H1 (cell line): ENCODE measurements at regions not wholly inside any gene's neighbourhood (a gene's known extent, or its start where the extent isn't known, plus 50 kb on each side); places are given as distances from the start of the nearest gene placed in this dataset.

Experiments used
- CTCF ChIA-PET: fragments of 300-600 bp; sonication (Branson Sonifier 250); formaldehyde crosslinking; loops from one replicate; lab custom pipeline; 2021; ENCODE audit not compliant: partially characterized antibody; lab: Charles Lee
- POLR2A ChIA-PET: fragments of 300-600 bp; sonication (Branson Sonifier 250); formaldehyde crosslinking; loops from one replicate; lab custom pipeline; 2021; ENCODE audit warnings: inconsistent platforms; ENCODE audit not compliant: partially characterized antibody; lab: Charles Lee
- DNase-seq, 2 experiments: peaks; one replicate each; pipeline versions ENCODE4 v3.0.0 to v3.0.0-alpha.2; 2010 to 2022; ENCODE audit warnings: low spot score in 2 of 2, low read depth in 1 of 2, mixed read lengths in 1 of 2
- FAIRE-seq: peaks from 2 replicates; lab custom pipeline; 2011; peaks lifted over from hg19 to GRCh38; lab: Jason Lieb, UNC
- H2AFZ ChIP-seq: 2 replicates; pipeline ENCODE4 v1.8.1; 2012; ENCODE audit warnings: low read length, inconsistent platforms
- H2AK5ac ChIP-seq: 2 replicates; pipeline ENCODE4 v1.6.1; 2013; ENCODE audit warnings: low read depth, low read length
- H2BK120ac ChIP-seq: replicated peaks from 2 replicates; pipeline ENCODE3; 2013; ENCODE audit warnings: low read depth, low read length, inconsistent platforms
- H2BK12ac ChIP-seq: 2 replicates; pipeline ENCODE4 v1.6.1; 2013; ENCODE audit warnings: low read depth, low read length
- H2BK15ac ChIP-seq: 2 replicates; pipeline ENCODE4 v1.6.1; 2013; ENCODE audit warnings: low read length
- H2BK20ac ChIP-seq: 2 replicates; pipeline ENCODE4 v1.6.1; 2013; ENCODE audit warnings: low read length
- H2BK5ac ChIP-seq: 2 replicates; pipeline ENCODE4 v1.6.1; 2013; ENCODE audit warnings: low read depth, low read length
- H3K14ac ChIP-seq: 2 replicates; pipeline ENCODE4 v1.6.1; 2013; ENCODE audit warnings: inconsistent platforms; ENCODE audit not compliant: insufficient read length
- H3K18ac ChIP-seq: 2 replicates; pipeline ENCODE4 v1.6.1; 2013; ENCODE audit warnings: low read length; ENCODE audit errors: extremely low read depth
- H3K23ac ChIP-seq: 2 replicates; pipeline ENCODE4 v1.6.1; 2013; ENCODE audit warnings: inconsistent platforms; ENCODE audit not compliant: insufficient read length
- H3K23me2 ChIP-seq: 2 replicates; pipeline ENCODE4 v1.6.1; 2013; ENCODE audit warnings: low read depth, low read length
- H3K27ac ChIP-seq: 2 replicates; pipeline ENCODE4 v1.6.1; 2011; ENCODE audit warnings: low read depth, low read length, inconsistent platforms
- H3K27me3 ChIP-seq, 4 experiments: replicated peaks in 1 of 4; 1 replicate in 1 of 4; 2 replicates in 3 of 4; pipeline versions ENCODE4 v1.6.1 to v1.8.1; 2011 to 2013; ENCODE audit warnings: low read length in 3 of 4, mild to moderate bottlenecking in 3 of 4, inconsistent platforms in 2 of 4, mixed read lengths in 2 of 4, moderate library complexity in 1 of 4; ENCODE audit not compliant: control insufficient read depth in 3 of 4, insufficient read depth in 3 of 4; ENCODE audit errors: extremely low read depth in 1 of 4
- H3K36me3 ChIP-seq, 4 experiments: 2 replicates each; pipeline versions ENCODE4 v1.6.1 to v1.8.1; 2011 to 2013; ENCODE audit warnings: mild to moderate bottlenecking in 4 of 4, low read length in 3 of 4, moderate library complexity in 2 of 4, control low read depth in 1 of 4, inconsistent platforms in 1 of 4; ENCODE audit not compliant: insufficient read depth in 4 of 4, control insufficient read depth in 2 of 4
- H3K4ac ChIP-seq: replicated peaks from 2 replicates; pipeline ENCODE3; 2013; ENCODE audit warnings: low read length, low read depth, mixed read lengths, inconsistent platforms; ENCODE audit not compliant: insufficient read length
- H3K4me1 ChIP-seq, 4 experiments: replicated peaks in 1 of 4; 1 replicate in 1 of 4; 2 replicates in 3 of 4; pipeline versions ENCODE4 v1.6.1 to v1.8.1; 2011 to 2013; ENCODE audit warnings: low read length in 3 of 4, inconsistent platforms in 2 of 4, mixed read lengths in 1 of 4; ENCODE audit not compliant: insufficient read depth in 4 of 4, control insufficient read depth in 3 of 4
- H3K4me2 ChIP-seq, 2 experiments: 2 replicates each; pipeline versions ENCODE4 v1.6.1 to v1.8.1; 2011 to 2013; ENCODE audit warnings: low read depth in 2 of 2, low read length in 2 of 2, control low read depth in 1 of 2, inconsistent platforms in 1 of 2, mild to moderate bottlenecking in 1 of 2; ENCODE audit not compliant: insufficient read depth in 1 of 2
- H3K4me3 ChIP-seq, 4 experiments: fragments of 200-600, 300-600 bp in 1 of 4; sonication (generic), shearing (Covaris generic), sonication (Bioruptor Twin) in 1 of 4; 2 replicates each; pipeline versions ENCODE4 v1.5.1 to v1.8.1; 2011 to 2016; ENCODE audit warnings: low read length in 4 of 4, low read depth in 3 of 4, control low read depth in 2 of 4, inconsistent platforms in 2 of 4, mild to moderate bottlenecking in 2 of 4, mixed read lengths in 1 of 4, moderate library complexity in 1 of 4; ENCODE audit not compliant: insufficient read depth in 2 of 4; ENCODE audit errors: extremely low read depth in 1 of 4
- H3K56ac ChIP-seq: replicated peaks from 2 replicates; pipeline ENCODE3; 2013; ENCODE audit warnings: low read depth, mild to moderate bottlenecking, mixed read lengths, low read length, inconsistent platforms; ENCODE audit not compliant: insufficient read length
- H3K79me1 ChIP-seq: 2 replicates; pipeline ENCODE4 v1.6.1; 2013; ENCODE audit warnings: low read depth, low read length, control low read depth
- H3K79me2 ChIP-seq, 2 experiments: 2 replicates each; pipeline versions ENCODE4 v1.6.1 to v1.8.1; 2012 to 2013; ENCODE audit warnings: low read length in 2 of 2, mild to moderate bottlenecking in 2 of 2, inconsistent platforms in 1 of 2; ENCODE audit not compliant: insufficient read depth in 2 of 2, control insufficient read depth in 1 of 2
- H3K9ac ChIP-seq, 4 experiments: replicated peaks in 1 of 4; 1 replicate in 1 of 4; 2 replicates in 3 of 4; pipeline versions ENCODE4 v1.6.1 to v1.8.1; 2011 to 2013; ENCODE audit warnings: low read depth in 3 of 4, low read length in 3 of 4, control low read depth in 2 of 4, mild to moderate bottlenecking in 2 of 4, moderate library complexity in 2 of 4, inconsistent platforms in 1 of 4; ENCODE audit errors: extremely low read depth in 1 of 4
- H3K9me3 ChIP-seq, 2 experiments: 2 replicates each; pipeline versions ENCODE4 v1.6.1 to v1.8.1; 2012 to 2013; ENCODE audit warnings: mild to moderate bottlenecking in 2 of 2, moderate library complexity in 2 of 2, control low read depth in 1 of 2, inconsistent platforms in 1 of 2, low read depth in 1 of 2, low read length in 1 of 2, mixed read lengths in 1 of 2; ENCODE audit not compliant: insufficient read depth in 2 of 2
- H4K20me1 ChIP-seq, 2 experiments: replicated peaks in 1 of 2; 2 replicates each; pipeline versions ENCODE3 to v1.8.1; 2011 to 2013; ENCODE audit warnings: inconsistent platforms in 2 of 2, low read length in 2 of 2, mild to moderate bottlenecking in 1 of 2; ENCODE audit not compliant: insufficient read depth in 2 of 2, control insufficient read depth in 1 of 2
- H4K5ac ChIP-seq: 2 replicates; pipeline ENCODE4 v1.6.1; 2013; ENCODE audit warnings: low read length, low read depth, mixed read lengths, inconsistent platforms; ENCODE audit not compliant: insufficient read length
- H4K8ac ChIP-seq: 2 replicates; pipeline ENCODE4 v1.8.0; 2013; ENCODE audit warnings: mild to moderate bottlenecking, moderate library complexity, low read length, inconsistent platforms; ENCODE audit not compliant: insufficient read depth; ENCODE audit errors: extremely low read depth
- H4K91ac ChIP-seq: replicated peaks from 2 replicates; pipeline ENCODE3; 2013; ENCODE audit warnings: low read length, mixed read lengths, inconsistent platforms; ENCODE audit not compliant: insufficient read length
- GABPA ChIP-seq: IDR thresholded peaks from 2 replicates; pipeline ENCODE4 v1.6.1; 2011; ENCODE audit warnings: mild to moderate bottlenecking, low read length, moderate library complexity, borderline replicate concordance; ENCODE audit not compliant: insufficient read depth
- MAFK ChIP-seq: IDR thresholded peaks from 2 replicates; pipeline ENCODE4 v1.6.1; 2012; ENCODE audit warnings: low read depth, mild to moderate bottlenecking, improper control_type of control experiment, low read length
- RFX5 ChIP-seq: IDR thresholded peaks from 2 replicates; pipeline ENCODE4 v1.6.1; 2011; ENCODE audit warnings: low read depth, low read length, improper control_type of control experiment, borderline replicate concordance
- WGBS, 2 experiments: shearing (Covaris generic) in 1 of 2; methylation state at CpG; one replicate each; pipeline versions ENCODE4 v1.1.6 to v1.1.7; 2013 to 2015; ENCODE audit warnings: low lambda C conversion rate in 2 of 2, mixed read lengths in 2 of 2, inconsistent platforms in 1 of 2, low coverage in 1 of 2, missing lambda C conversion rate in 1 of 2; ENCODE audit not compliant: insufficient replicate concordance in 2 of 2, insufficient coverage in 1 of 2, insufficient read length in 1 of 2; ENCODE audit errors: extremely low coverage in 1 of 2, missing lambda C conversion rate in 1 of 2; 5-methylcytosine and 5-hydroxymethylcytosine counted together

DNA sequence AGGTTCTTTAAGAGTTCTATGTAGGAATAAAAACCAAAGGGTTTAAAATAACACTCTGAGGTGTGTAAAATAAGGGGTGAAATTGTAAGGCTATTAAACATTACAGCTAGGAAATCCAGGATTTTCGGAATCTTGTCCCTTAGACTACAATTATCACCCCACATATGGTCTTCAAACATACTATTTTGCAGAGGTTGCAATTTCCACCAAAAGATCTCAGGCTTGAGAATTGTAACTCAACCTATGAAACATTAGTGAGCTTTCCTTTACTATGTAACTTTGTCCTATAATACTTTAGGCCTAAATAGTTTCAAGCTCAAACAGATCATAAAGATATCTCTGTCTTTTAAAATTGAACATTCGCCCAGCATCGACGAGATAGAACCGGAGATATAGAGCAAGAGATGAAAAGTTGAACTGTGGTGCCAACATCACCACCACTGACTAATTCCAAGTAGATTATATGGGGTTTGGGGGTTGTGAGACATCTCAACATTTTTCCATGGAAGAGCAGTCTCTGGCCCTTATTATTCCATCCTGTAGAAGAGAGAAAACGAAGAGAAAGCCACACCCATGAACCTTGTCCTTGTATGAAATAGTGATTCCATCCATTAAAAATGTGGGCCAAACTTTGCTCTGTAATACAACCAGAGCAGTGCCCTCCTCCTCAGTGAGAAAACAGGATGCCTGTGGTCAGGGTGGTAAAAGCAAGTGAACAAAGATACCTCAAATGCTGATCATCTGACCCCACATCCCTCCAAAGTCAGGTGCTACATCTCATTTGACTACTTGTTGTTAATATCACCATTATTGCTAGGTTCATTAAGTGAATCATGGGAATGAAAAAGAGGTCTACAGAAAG, 284.5 kb upstream of the GJE1 start:
- H3K4me1 ChIP-seq = no peaks in the 10 kb centered on the region
- no peak for DNase-seq

More for the DNA sequence above, 284.5 kb upstream of the GJE1 start:
- no peak overlapping the region for H3K18ac ChIP-seq
- H3K23me2 ChIP-seq = no peaks in the 10 kb centered on the region
- no peaks in the 10 kb centered on the region for H3K79me1 ChIP-seq
- H2AK5ac ChIP-seq = no peak overlapping the region
- H3K4me2 ChIP-seq = no peak overlapping the region
- no peak overlapping the region for H3K23ac ChIP-seq
- H4K20me1 ChIP-seq = no peaks in the 10 kb centered on the region
- H4K5ac ChIP-seq = no peak overlapping the region
- no peak overlapping the region for H3K9ac ChIP-seq
- no peak overlapping the region for H2AFZ ChIP-seq
- no peak overlapping the region for H2BK20ac ChIP-seq
- H3K27ac ChIP-seq = no peak overlapping the region
- ChIA-PET POLR2A (no interaction called here), CTCF (no interaction called here)
- no peak overlapping the region for H3K14ac ChIP-seq
- H3K4ac ChIP-seq = no peak overlapping the region
- H3K56ac ChIP-seq = no peak overlapping the region
- H3K36me3 ChIP-seq = no peaks in the 10 kb centered on the region
- H2BK120ac ChIP-seq = no peak overlapping the region
- no peak overlapping the region for H3K4me3 ChIP-seq
- no peak overlapping the region for H4K91ac ChIP-seq
- TF ChIP-seq MAFK (no peak), GABPA (no peak), RFX5 (no peak)
- FAIRE-seq = no peak
- no peaks in the 10 kb centered on the region for H3K9me3 ChIP-seq
- WGBS, 2 experiments = 81% methylated on average over 6 of the region's 6 CpGs; no CpG with 5 or more reads in 1 of the 2 experiments
- H2BK15ac ChIP-seq = no peak overlapping the region
- H2BK5ac ChIP-seq = no peak overlapping the region
- no peak overlapping the region for H4K8ac ChIP-seq
- H2BK12ac ChIP-seq = no peak overlapping the region
- H3K79me2 ChIP-seq = no peaks in the 10 kb centered on the region
- H3K27me3 ChIP-seq = no peaks in the 10 kb centered on the region
